H1 (cell line): ENCODE measurements at regions not wholly inside any gene's neighbourhood (a gene's known extent, or its start where the extent isn't known, plus 50 kb on each side); places are given as distances from the start of the nearest gene placed in this dataset.

Experiments
- BACH1 ChIP-seq: IDR thresholded peaks from 2 replicates; pipeline ENCODE4 v1.6.1; 2012; ENCODE audit warnings: low read length, improper control_type of control experiment
- CEBPB ChIP-seq: IDR thresholded peaks from 2 replicates; pipeline ENCODE4 v1.6.1; 2012; ENCODE audit warnings: low read depth, low read length
- EGR1 ChIP-seq: IDR thresholded peaks from 2 replicates; pipeline ENCODE4 v1.6.1; 2011; ENCODE audit warnings: low read depth, low read length, borderline replicate concordance
- EZH2 ChIP-seq: fragments of 200-600 bp; sonication (generic); IDR thresholded peaks from 2 replicates; pipeline ENCODE4 v1.7.1; 2012; ENCODE audit warnings: low read depth, mild to moderate bottlenecking, moderate library complexity, low read length, inconsistent platforms; ENCODE audit not compliant: severe bottlenecking
- GABPA ChIP-seq: IDR thresholded peaks from 2 replicates; pipeline ENCODE4 v1.6.1; 2011; ENCODE audit warnings: mild to moderate bottlenecking, low read length, moderate library complexity, borderline replicate concordance; ENCODE audit not compliant: insufficient read depth
- JUND ChIP-seq: IDR thresholded peaks from 2 replicates; pipeline ENCODE4 v1.6.1; 2011; ENCODE audit warnings: mild to moderate bottlenecking, improper control_type of control experiment, low read length
- POLR2A ChIP-seq, 2 experiments: IDR thresholded peaks; 1 replicate in 1 of 2; 2 replicates in 1 of 2; pipeline ENCODE4 v1.6.1; 2011; ENCODE audit warnings: low read depth in 2 of 2, low read length in 2 of 2, mild to moderate bottlenecking in 2 of 2; ENCODE audit errors: control extremely low read depth in 1 of 2
- RFX5 ChIP-seq: IDR thresholded peaks from 2 replicates; pipeline ENCODE4 v1.6.1; 2011; ENCODE audit warnings: low read depth, low read length, improper control_type of control experiment, borderline replicate concordance
- SRF ChIP-seq: IDR thresholded peaks from 2 replicates; pipeline ENCODE4 v1.6.1; 2011; ENCODE audit warnings: mild to moderate bottlenecking, low read depth, low read length, moderate library complexity
- YY1 ChIP-seq: IDR thresholded peaks from 2 replicates; pipeline ENCODE4 v1.6.1; 2011; ENCODE audit warnings: low read depth, mild to moderate bottlenecking, low read length
- TF ChIP-seq, protein P1 (sequence below): IDR thresholded peaks from 2 replicates; pipeline ENCODE4 v1.6.1; 2011; ENCODE audit warnings: low read length, improper control_type of control experiment
- TF ChIP-seq, protein P2 (sequence below), 3 experiments: IDR thresholded peaks; 1 replicate in 2 of 3; 2 replicates in 1 of 3; pipeline versions ENCODE4 v1.5.1 to v1.6.1; 2011; ENCODE audit warnings: low read length in 3 of 3, mild to moderate bottlenecking in 3 of 3, inconsistent platforms in 2 of 3, low read depth in 1 of 3, moderate library complexity in 1 of 3; ENCODE audit not compliant: insufficient read depth in 1 of 3; ENCODE audit errors: control extremely low read depth in 1 of 3
- TF ChIP-seq, protein P3 (sequence below): IDR thresholded peaks from 2 replicates; pipeline ENCODE4 v1.6.1; 2012; ENCODE audit warnings: inconsistent platforms

DNA sequence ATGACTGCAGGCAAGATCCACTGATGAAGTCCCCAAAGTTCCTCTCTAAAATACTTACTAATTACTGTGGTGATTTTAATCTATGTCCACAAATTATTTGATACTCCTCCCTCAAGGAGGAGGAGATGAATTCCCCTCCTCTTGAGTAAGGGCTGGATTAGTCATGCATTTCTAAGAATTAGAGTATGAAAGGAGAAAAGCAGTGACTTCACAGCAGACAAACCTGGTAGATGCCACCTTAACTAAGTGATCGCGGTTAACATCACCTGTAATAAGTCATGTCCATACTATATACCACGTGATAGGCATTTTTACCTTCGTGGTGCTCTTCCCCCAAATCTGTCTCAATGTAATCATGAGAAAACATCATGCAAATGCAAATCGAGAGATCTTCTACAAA is 52.0 kb upstream of the TSPAN18 start:
- TF ChIP-seq GABPA: no peak
- no peak for TF ChIP-seq SRF
- TF ChIP-seq, protein P1, sequence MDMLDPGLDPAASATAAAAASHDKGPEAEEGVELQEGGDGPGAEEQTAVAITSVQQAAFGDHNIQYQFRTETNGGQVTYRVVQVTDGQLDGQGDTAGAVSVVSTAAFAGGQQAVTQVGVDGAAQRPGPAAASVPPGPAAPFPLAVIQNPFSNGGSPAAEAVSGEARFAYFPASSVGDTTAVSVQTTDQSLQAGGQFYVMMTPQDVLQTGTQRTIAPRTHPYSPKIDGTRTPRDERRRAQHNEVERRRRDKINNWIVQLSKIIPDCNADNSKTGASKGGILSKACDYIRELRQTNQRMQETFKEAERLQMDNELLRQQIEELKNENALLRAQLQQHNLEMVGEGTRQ: no peak
- TF ChIP-seq JUND: no peak
- TF ChIP-seq, protein P2, sequence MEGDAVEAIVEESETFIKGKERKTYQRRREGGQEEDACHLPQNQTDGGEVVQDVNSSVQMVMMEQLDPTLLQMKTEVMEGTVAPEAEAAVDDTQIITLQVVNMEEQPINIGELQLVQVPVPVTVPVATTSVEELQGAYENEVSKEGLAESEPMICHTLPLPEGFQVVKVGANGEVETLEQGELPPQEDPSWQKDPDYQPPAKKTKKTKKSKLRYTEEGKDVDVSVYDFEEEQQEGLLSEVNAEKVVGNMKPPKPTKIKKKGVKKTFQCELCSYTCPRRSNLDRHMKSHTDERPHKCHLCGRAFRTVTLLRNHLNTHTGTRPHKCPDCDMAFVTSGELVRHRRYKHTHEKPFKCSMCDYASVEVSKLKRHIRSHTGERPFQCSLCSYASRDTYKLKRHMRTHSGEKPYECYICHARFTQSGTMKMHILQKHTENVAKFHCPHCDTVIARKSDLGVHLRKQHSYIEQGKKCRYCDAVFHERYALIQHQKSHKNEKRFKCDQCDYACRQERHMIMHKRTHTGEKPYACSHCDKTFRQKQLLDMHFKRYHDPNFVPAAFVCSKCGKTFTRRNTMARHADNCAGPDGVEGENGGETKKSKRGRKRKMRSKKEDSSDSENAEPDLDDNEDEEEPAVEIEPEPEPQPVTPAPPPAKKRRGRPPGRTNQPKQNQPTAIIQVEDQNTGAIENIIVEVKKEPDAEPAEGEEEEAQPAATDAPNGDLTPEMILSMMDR (IDR thresholded peaks at IDR 0.05; ENCODE audit: control extremely low read depth in 1 of 3, insufficient read depth in 1 of 3, low read depth in 1 of 3, low read length in 3 of 3): no peak
- no peak for TF ChIP-seq YY1
- TF ChIP-seq EZH2: no peak
- TF ChIP-seq POLR2A (IDR thresholded peaks at IDR 0.05; ENCODE audit: control extremely low read depth in 1 of 2, low read depth in 2 of 2, low read length in 2 of 2): no peak
- TF ChIP-seq RFX5: no peak
- TF ChIP-seq BACH1: no peak
- TF ChIP-seq CEBPB: no peak
- no peak for TF ChIP-seq EGR1
- TF ChIP-seq, protein P3, sequence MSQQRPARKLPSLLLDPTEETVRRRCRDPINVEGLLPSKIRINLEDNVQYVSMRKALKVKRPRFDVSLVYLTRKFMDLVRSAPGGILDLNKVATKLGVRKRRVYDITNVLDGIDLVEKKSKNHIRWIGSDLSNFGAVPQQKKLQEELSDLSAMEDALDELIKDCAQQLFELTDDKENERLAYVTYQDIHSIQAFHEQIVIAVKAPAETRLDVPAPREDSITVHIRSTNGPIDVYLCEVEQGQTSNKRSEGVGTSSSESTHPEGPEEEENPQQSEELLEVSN: no peak
